GM13977 (cell line): ENCODE measurements at regions not wholly inside any gene's neighbourhood (a gene's known extent, or its start where the extent isn't known, plus 50 kb on each side); places are given as distances from the start of the nearest gene placed in this dataset.

Source experiments
- DNase-seq: peaks from one replicate; pipeline ENCODE4 v3.0.0; 2012; ENCODE audit warnings: low spot score
- CTCF ChIP-seq: IDR thresholded peaks from 2 replicates; pipeline ENCODE4 v1.5.1; 2012; ENCODE audit warnings: mild to moderate bottlenecking, control low read depth; ENCODE audit not compliant: insufficient read depth; ENCODE audit errors: extremely low read depth, missing control alignments
- in situ Hi-C: fragments of 300-500 bp; cut with MboI; formaldehyde crosslinking; loops from one replicate; pipeline ENCODE4 v1.12.0; 2022; ENCODE audit warnings: low sequenced_read_pairs, low pct_unique_long_range_greater_than_20kb, mixed read lengths, inconsistent platforms; ENCODE audit not compliant: unreplicated experiment

GRCh38 chr2:122656403-122656802 lies 901.0 kb downstream of the TSN start:
- in situ Hi-C loops = no loop called here
- no peak for TF ChIP-seq CTCF
- no peak for DNase-seq

GRCh38 chr2:122660786-122661634 lies 905.6 kb downstream of the TSN start:
- DNase-seq = no peak
- TF ChIP-seq CTCF = no peak
- in situ Hi-C loops = no loop called here

- no peak for DNase-seq
- no peak for TF ChIP-seq CTCF
- in situ Hi-C loops = no loop called here
Observed at GRCh38 chr2:122663620-122664019, 908.2 kb downstream of the TSN start.

- TF ChIP-seq CTCF = no peak
- no peak for DNase-seq
- in situ Hi-C loops = no loop called here
Observed at GRCh38 chr2:122669627-122670026, 914.2 kb downstream of the TSN start.

GRCh38 chr2:122670897-122671296 lies 915.4 kb downstream of the TSN start:
- in situ Hi-C loops = no loop called here
- no peak for DNase-seq
- no peak for TF ChIP-seq CTCF

- TF ChIP-seq CTCF = no peak
- in situ Hi-C loops = no loop called here
Observed at GRCh38 chr2:122680662-122681061, 925.2 kb downstream of the TSN start.

More at GRCh38 chr2:122680662-122681061, 925.2 kb downstream of the TSN start:
- no peak for DNase-seq
